Colonic mucosa (tissue), 4 donors: ENCODE measurements at regions not wholly inside any gene's neighbourhood (a gene's known extent, or its start where the extent isn't known, plus 50 kb on each side); places are given as distances from the start of the nearest gene placed in this dataset.
A peak's percentile ranks its signal among the peaks of the same experiment; 100 is the strongest.

Source experiments
- DNase-seq: peaks from one replicate; pipeline ENCODE4 v3.0.0-alpha.2; 2020
- H3K27ac ChIP-seq: fragments of 200-600 bp; one replicate; pipeline ENCODE4 v1.8.0; 2021
- H3K27me3 ChIP-seq: fragments of 200-600 bp; one replicate; pipeline ENCODE4 v1.8.0; 2021
- H3K36me3 ChIP-seq: fragments of 200-600 bp; one replicate; pipeline ENCODE4 v1.8.0; 2021
- H3K4me1 ChIP-seq: fragments of 200-600 bp; one replicate; pipeline ENCODE4 v1.8.0; 2021; ENCODE audit warnings: mild to moderate bottlenecking
- H3K4me3 ChIP-seq: fragments of 200-600 bp; one replicate; pipeline ENCODE4 v1.8.0; 2021
- H3K9ac ChIP-seq, 2 donors: one replicate each; pipeline ENCODE4 v1.7.0; 2013; ENCODE audit warnings: control low read depth in 2 of 2, low read depth in 2 of 2, low read length in 2 of 2
- H3K9me3 ChIP-seq: fragments of 200-600 bp; one replicate; pipeline ENCODE4 v1.8.0; 2021
- CTCF ChIP-seq: fragments of 200-600 bp; IDR thresholded peaks from one replicate; pipeline ENCODE4 v1.8.0; 2022; ENCODE audit warnings: antibody characterized with exemption, mild to moderate bottlenecking
- intact Hi-C: fragments of 100-400 bp; cut with DNase I; formaldehyde crosslinking; loops from one replicate; pipeline ENCODE4 v1.14.1; 2022
- donor health status: healthy.
- donor health status: DM: no; HTN: no; CAD: no.
- donor health status: DM: no; HTN: no; CAD: no.

DNA sequence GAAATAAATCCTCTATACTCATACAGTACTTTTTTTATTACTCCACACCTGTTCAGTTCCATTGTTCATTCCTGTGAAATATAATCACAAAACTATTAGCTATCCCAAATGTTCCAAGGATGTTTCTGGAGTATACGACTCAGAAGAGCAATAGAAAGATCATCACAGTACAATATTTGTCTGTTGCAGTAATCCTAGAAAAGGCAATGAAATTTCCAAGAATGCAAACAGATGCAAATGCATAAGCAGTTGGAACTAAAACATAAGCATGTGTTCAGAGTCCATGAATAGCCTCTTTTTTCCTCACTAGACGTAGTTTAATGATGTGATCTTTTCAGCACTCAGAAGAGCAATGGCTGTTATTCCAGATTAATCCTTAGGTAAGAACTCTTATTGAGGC, 55.2 kb downstream of the RTL3 start:
- intact Hi-C loops, result no loop called here
- H3K27me3 ChIP-seq, result no peaks in the 10 kb centered on the region
- no peak for DNase-seq

DNA sequence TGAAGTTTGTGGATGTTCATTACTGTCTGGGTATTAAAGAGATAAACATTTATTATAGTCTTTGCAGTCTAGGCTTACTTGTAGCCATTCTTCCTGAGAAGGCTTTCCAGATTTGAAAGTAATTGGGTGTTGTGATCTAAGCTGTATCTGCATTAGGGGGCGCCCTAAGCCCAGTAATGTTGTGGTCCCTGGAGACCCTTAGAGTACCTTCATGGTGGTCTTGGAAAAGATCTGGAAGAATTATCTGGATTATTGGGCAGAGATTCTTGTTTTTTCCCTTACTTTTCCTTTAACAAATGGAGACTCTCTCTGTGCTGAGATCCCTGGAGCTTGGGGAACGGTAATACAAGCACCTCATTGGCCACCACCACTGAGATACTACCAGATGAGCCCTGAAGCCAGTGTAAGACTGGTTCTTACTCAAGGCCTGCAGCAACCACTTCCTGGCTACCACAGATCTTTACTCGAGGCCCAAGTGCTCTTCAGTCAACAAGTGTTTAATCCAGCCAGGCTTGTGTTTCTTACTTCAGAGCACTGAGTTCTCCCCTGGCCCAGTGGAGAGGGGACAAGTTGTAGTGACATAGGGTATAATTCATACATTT, 63.1 kb downstream of the RTL3 start:
- DNase-seq, result no peak
- Histone ChIP-seq H3K4me1 (no peaks in the 10 kb centered on the region), H3K27me3 (no peaks in the 10 kb centered on the region), H3K4me3 (no peak overlapping the region), H3K27ac (no peak overlapping the region), H3K36me3 (no peaks in the 10 kb centered on the region), H3K9me3 (no peaks in the 10 kb centered on the region), H3K9ac (no peak overlapping the region)
- intact Hi-C loops, result no loop called here
- TF ChIP-seq CTCF, result no peak

More for the DNA sequence above, 55.2 kb downstream of the RTL3 start:
- H3K9me3 ChIP-seq, result no peaks in the 10 kb centered on the region
- no peaks in the 10 kb centered on the region for H3K4me1 ChIP-seq
- H3K4me3 ChIP-seq, result no peak overlapping the region
- TF ChIP-seq CTCF, result no peak
- H3K27ac ChIP-seq, result no peak overlapping the region
- H3K9ac ChIP-seq, result no peak overlapping the region
- no peaks in the 10 kb centered on the region for H3K36me3 ChIP-seq

DNA sequence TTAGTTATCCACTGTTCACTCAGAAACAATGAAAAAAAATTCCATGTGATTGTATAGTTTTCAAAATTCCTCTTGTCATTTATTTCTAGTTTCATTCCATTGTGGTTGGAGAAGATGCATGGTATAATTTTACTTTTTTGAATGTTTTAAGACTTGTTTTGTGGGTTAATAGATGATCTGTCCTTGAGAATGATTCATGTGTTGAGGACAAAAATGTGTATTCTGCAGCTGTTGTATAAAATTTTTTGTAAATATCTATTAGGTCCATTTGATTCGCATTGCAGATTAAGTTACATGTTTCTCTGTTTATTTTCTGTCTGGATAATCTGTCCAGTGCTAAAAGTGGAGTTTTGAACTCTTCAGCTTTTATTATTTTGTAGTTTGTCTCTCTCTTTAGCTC, 65.4 kb downstream of the RTL3 start:
- Histone ChIP-seq H3K4me3 (no peak overlapping the region), H3K36me3 (no peaks in the 10 kb centered on the region), H3K4me1 (no peaks in the 10 kb centered on the region), H3K9ac (no peak overlapping the region), H3K27me3 (no peaks in the 10 kb centered on the region), H3K27ac (no peak overlapping the region), H3K9me3 (no peaks in the 10 kb centered on the region)
- no peak for DNase-seq
- intact Hi-C loops, result no loop called here
- no peak for TF ChIP-seq CTCF

DNA sequence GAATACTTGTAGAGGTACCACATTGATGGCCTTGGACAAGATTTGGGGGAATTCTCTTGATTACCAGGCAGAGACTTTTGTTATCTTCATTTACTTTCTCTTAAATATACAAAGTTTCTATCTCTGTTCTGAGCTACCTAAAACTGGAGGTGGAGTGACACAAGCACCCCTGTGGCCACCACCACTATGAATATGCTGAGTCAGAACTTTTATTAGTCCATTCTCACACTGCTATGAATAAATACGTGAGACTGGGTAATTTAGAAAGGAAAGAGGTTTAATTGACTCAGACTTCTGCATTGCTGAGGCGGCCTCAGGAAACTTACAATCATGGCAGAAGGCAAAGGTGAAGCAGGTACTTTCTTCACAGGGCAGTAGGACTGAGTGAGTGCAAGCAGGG, 67.1 kb downstream of the RTL3 start:
- H3K27ac ChIP-seq, result no peak overlapping the region
- no peaks in the 10 kb centered on the region for H3K4me1 ChIP-seq
- no peak overlapping the region for H3K4me3 ChIP-seq
- no peak for DNase-seq
- no peak overlapping the region for H3K9ac ChIP-seq
- intact Hi-C loops, result no loop called here
- TF ChIP-seq CTCF, result no peak
- H3K36me3 ChIP-seq, result no peaks in the 10 kb centered on the region
- no peaks in the 10 kb centered on the region for H3K27me3 ChIP-seq
- H3K9me3 ChIP-seq, result no peaks in the 10 kb centered on the region

DNA sequence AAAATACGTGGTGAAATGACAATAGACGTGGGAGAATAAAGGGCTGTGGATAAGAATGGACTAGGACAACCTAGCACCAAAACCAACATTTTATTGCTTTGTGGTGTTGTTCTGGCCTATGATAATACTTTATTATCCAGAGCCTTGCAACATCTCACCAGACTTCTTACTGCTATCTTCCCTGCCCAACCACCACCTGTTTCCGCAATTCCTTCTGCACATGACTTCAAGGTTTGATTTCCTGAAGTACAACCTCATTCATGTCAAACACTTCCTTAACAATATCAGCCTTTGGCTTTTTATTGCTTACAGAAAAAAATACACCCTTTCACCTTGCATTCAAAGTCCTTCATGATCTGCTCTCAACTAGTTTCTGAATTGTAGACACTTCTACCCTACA, 84.8 kb downstream of the RTL3 start:
- Histone ChIP-seq H3K4me3 (no peak overlapping the region), H3K27me3 (no peaks in the 10 kb centered on the region), H3K4me1 (no peaks in the 10 kb centered on the region), H3K9me3 (no peaks in the 10 kb centered on the region), H3K27ac (peak overlapping the region; percentile 22), H3K36me3 (no peaks in the 10 kb centered on the region), H3K9ac (no peak overlapping the region)
- no peak for TF ChIP-seq CTCF
- intact Hi-C loops, result no loop called here
- DNase-seq, result peak; percentile 59
